Erythroblast (primary cell): ENCODE measurements at regions not wholly inside any gene's neighbourhood (a gene's known extent, or its start where the extent isn't known, plus 50 kb on each side); places are given as distances from the start of the nearest gene placed in this dataset.
A peak's percentile ranks its signal among the peaks of the same experiment; 100 is the strongest.
"Not testable (repeated sequence)": the region's sequence is repeated elsewhere in the genome, so short reads cannot be mapped to it uniquely, and the experiment has no call there.

Experiments used
- DNase-seq, 2 experiments: peaks; one replicate each; lab custom pipeline; 2025; lab: John Stamatoyannopoulos, UW
- GATA1 ChIP-seq: IDR thresholded peaks from 2 replicates; pipeline ENCODE4 v1.6.1; 2011; ENCODE audit warnings: low read depth, mild to moderate bottlenecking, control low read depth, low read length, moderate library complexity
- POLR2A ChIP-seq: IDR thresholded peaks from 2 replicates; pipeline ENCODE4 v1.6.1; 2011; ENCODE audit warnings: mild to moderate bottlenecking, low read length

DNA sequence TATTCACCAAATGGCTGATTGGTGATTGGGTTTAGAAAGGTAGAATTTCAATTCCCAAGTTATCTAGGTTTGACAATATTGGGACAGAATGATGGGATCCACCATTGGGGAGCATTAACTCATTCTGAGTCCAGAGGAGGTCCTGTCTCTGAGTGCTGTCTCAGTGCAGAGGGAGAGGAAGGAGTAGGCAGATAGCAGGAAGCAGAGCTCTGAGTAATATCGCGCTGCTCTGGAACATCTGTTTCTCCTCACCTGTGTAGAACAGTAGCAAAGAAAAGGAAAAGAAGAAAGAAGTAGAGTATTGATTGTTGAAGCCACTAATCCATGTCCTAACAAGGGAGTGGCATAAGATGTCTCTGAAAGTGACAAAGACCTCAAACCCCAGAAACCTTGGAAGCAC lies 1657.8 kb downstream of the MRPL39 start:
- no peak for DNase-seq
- no peak for TF ChIP-seq GATA1
- TF ChIP-seq POLR2A = no peak

DNA sequence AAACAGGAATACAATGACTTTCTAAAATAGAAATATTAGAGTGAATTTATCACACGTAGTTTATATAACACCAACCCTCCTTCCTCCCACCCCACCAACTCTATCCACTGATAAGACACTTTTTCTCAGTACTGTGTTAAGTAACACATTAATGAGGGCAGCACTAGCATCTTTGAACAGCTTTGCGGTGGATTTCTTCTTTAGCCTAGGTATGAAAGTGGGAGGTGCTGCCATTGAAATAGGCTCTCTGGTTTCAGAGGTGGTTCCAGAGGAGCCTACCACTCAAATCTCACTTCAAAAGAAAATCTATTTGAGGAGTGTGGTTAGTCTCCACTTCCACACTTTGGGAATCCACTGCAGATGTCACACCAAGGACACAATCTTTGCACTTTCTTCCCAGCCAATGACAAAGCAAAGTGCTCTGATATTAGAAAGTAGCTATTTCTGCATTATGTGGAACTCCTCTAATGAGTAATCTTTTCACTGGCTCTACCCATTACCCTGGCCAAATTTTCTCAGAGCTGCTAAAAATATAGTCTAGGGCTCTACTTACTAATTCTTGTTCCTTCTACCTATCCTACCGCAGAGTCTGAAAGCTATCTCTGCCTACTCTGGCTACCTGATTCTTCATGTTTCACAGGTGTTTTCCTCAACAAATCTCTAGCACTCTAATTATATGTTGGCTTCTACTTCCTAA lies 1667.8 kb downstream of the MRPL39 start:
- no peak for DNase-seq
- no peak for TF ChIP-seq POLR2A
- TF ChIP-seq GATA1 = no peak

DNA sequence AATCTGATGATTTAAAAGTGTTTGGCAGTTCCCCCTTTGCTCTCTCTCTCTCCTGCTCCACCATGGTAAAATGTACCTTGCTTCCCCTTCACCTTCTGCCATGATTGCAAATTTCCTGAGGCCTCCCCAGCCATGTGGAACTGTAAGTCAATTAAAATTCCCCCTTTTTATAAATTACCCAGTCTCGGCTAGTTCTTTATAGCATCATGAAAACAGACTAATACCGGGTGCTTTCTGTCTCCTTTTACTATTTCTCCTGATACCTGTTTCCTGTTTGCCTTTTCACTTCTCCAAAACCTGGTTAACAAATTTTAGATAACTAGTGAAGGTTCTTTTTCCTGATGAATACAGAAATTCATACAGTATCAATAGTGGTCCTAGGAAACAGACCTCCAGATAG lies 1670.3 kb downstream of the MRPL39 start:
- DNase-seq = no peak
- TF ChIP-seq POLR2A (no peak), GATA1 (no peak)

DNA sequence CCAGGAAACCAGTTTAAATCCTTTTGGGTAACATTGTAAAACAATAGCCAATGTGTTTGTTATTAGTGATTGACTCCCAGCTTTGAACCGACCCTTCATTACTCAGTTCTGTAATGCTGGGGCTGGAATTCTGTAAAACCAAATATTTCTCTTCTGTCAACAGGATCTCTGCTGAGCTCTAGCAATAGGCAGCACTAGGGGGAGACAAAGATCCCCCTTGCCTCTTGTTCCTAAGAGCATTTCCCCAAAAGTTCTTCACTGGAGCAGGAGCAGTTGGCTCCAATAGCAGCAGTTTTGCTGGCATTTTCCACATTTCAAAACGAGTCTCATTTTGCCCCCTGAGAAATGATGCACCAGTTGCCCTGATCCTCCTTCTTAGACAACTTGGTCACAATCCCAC lies 1671.1 kb downstream of the MRPL39 start:
- no peak for TF ChIP-seq GATA1
- no peak for TF ChIP-seq POLR2A
- peak; percentile 2 to 14 for DNase-seq

DNA sequence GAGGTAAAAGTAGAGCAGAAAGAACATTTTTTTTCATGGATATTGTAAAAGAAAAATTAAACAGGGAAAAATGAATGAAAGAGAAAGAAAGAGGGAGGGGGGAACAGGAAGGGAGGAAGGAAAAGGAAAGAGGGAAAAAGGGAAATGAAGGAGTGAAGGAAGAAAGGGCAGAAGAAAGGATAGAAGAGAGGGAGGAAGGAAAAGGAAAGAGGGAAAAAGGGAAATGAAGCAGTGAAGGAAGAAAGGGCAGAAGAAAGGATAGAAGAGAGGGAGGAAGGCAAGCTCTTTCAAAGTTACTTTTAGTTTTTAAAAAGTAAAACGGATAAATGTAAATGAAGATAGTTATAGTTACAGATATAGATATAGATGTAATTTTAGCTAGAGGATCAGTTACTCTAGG lies 1676.7 kb downstream of the MRPL39 start:
- TF ChIP-seq POLR2A (no peak), GATA1 (no peak)
- no peak for DNase-seq

DNA sequence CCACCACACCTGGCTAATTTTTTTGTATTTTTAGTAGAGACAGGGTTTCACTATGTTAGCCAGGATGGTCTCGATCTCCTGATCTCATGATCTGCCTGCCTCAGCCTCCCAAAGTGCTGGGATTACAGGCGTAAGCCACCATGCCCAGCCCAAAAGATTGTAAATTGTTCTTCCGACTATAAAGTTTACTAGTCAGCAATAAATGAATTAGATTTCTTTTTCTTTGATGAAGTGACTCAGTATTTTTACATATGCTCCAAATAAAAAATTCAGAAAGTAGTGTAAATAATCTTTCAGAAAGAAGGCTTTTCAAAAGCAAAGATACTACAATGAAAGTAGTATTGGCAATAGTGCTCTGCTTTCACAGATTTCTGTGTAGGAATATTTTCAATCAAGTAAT lies 1680.9 kb downstream of the MRPL39 start:
- DNase-seq = not testable (repeated sequence)

DNA sequence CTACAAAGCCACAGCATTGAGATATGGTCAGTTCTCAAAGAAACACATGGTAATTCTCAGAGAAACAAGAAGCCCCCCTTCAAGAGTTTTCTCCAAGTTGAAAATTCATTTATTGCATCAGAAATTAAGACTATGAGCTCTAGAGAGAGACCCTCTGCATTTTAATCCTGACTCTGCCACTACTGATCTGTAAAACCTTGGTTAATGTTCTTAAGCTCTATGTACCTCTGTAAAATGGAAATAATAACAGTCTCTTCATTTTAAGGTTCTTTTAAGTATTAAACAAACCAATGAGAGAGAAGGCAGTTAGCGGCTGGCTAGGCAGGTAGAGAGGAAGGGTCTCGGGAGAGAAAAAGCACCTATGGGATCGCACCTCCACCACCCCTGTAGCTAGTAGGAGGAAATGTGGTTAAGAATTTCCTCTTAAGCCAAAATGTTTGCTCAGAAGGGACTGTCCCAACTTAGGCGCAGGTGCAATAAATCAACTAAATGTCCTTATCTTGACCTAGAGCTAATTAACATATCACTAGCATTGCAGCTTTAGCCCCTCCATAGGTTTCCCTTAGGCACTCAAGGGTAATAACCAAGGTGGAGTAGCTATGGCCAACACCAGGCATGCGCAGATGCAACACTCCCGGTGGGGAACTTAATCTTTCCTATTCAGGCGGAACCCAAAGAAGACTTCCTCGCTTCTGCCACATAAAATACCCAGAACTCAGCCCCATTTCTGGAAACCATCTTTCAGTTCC lies 1685.4 kb downstream of the MRPL39 start:
- no peak for TF ChIP-seq GATA1
- no peak for TF ChIP-seq POLR2A
- no peak for DNase-seq

DNA sequence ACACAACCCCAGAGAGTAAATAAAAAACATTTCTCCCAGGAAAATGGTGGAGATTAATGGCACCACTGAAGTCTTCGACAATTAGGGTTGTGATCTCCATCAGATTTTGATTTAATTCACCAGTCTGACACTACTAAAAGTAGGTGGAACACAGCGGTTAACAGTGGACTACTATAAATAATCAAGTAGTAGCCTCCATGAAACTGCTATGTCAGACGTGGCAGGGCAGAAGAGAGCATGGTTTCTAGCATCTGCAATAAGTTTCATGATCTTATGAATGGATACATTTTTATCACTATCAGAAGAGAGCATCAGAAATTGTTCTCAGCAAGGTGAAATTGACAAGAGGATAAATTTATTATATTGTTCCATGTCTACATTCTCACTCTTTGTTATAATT lies 1706.6 kb downstream of the MRPL39 start:
- TF ChIP-seq POLR2A (no peak), GATA1 (no peak)
- DNase-seq = no peak

DNA sequence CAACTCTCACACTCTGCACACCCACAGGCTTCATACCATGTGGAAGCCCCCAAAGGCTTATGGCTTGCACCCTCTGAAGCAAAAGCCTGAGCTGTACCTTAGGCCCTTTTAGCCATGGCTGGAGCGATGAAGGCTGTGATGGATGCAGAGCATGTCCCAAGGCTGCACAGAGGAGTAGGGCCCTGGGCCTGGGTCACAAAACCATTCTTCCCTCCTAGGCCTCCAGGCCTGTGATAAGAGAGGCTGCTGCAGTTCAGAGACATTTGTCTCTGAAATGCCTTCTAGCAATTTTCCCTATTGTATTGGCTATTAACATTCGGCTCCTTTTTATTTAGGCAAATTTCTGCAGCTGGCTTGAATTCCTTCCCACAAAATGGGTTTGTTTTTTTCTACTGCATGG lies 1707.7 kb downstream of the MRPL39 start:
- DNase-seq = no peak

DNA sequence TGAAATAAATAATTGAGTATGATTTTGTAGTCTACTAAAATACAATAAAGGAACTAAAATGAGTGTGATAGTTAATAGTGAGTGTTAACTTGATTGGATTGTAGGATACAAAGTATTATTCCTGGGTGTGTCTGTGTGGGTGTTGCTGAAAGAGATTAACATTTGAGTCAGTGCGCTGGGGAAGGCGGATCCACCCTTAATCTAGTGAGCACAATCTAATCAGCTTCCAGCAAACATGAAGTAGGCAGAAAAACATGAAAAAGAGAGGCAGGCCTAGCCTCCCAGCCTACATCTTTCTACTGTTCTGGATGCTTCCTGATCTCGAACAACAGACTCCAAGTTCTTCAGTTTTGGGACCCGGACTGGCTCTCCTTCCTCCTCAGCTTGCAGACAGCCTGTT lies 1716.6 kb downstream of the MRPL39 start:
- TF ChIP-seq POLR2A = no peak
- TF ChIP-seq GATA1 = no peak
- peak; percentile 40 to 83 for DNase-seq

More for the DNA sequence above, 1707.7 kb downstream of the MRPL39 start:
- TF ChIP-seq POLR2A = no peak
- TF ChIP-seq GATA1 = no peak

DNA sequence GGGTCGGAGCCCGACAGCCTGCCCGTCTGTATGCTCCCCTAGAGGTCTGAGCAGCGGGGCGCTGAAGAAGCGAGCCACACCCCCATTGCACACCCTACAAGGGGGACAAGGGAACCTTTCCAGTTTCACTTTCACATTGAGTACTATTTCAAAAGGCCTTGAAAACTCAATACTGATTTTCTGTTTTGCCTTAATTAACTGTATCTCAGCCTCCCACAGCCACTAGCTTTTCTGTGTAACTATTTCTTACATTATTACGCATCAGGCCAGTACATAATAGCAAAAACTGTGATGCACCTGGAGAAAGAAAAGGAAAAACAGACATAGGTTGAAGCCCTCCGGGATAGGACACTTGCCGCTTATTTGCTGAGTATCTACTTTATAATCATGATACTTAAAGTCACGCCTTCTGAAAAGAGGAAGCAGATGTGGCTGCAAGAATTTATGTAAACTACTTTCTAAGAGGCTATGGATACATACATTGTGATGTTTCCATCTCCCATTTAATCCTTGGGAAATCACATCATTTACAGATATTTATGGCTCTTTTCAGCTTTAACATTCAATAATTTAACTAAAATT lies 1719.5 kb downstream of the MRPL39 start:
- peak in 1 of 2 experiments; percentile 1 for DNase-seq
- no peak for TF ChIP-seq POLR2A
- no peak for TF ChIP-seq GATA1

DNA sequence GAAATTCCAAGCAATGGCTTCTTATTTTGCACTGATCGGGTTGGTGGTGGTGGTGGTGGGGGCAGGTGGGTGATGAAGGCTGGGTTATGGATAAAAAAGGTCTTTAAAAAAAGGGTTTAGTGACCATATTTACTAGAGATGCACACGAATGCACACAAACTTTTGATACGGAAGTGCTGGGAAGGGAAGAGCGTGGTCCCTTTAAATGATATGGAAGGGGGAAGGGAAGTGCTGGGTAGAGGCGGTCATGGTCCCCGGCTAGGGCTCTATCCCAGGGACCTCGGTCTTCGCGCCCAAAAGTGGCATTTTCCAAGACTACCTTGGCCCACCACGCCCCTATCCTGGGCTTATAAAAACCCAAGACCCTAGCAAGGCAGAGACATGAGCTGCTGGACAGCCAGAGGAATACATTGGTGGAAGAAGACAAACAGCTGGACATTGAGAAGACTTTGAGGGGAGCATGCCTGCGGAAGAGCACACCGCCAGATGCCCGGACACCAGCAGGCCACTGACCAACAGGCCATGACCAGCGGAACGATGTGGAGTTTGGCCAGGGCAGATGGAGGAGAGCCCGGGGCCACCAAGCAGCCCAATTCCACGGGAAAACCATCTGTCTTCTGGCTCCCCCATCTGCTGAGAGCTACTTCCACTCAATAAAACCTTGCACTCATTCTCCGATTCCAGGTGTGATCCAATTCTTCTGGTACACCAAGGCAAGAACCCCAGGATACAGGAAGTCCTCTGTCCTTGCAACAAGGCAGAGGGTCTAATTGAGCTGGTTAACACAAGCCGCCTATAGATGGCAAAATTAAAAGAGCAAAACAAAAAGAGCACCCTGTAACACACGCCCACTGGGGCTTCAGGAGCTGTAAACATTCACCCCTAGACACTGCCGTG lies 1720.2 kb downstream of the MRPL39 start:
- TF ChIP-seq POLR2A = no peak
- TF ChIP-seq GATA1 = no peak
- no peak for DNase-seq

DNA sequence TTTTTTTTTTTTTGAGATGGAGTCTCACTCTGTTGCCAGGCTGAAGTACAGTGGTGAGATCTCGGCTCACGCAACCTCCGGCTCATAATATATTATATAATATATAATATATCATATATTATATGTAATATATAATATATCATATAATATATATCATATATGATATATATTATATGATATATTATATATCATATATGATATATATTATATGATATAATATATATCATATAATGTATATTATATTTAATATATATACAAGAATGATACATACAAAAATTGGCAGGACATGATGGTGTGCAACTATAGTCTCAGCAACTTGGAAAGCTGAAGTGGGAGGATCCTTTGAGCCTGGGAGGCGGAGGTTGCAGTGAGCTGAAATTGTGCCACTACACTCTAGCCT lies 1725.5 kb downstream of the MRPL39 start:
- DNase-seq = no peak
- TF ChIP-seq POLR2A (no peak), GATA1 (no peak)
